GM12878 (cell line): ENCODE measurements at regions not wholly inside any gene's neighbourhood (a gene's known extent, or its start where the extent isn't known, plus 50 kb on each side); places are given as distances from the start of the nearest gene placed in this dataset.

Experiments
- ATAC-seq: fragments of 200-7000 bp; cut with Tn5 transposase; 3 replicates; pipeline ENCODE4 v1.9.1; 2020; ENCODE audit warnings: mild to moderate bottlenecking, moderate library complexity
- BruUV-seq: library from RNA; stranded (reverse); fragments of 400-500 nt; replicated peaks from 2 replicates; lab custom pipeline; 2021; lab: Mats Ljungman, UMichigan
- CTCF ChIA-PET: fragments of 300-600 bp; sonication (Branson Sonifier 250); formaldehyde crosslinking; extraction: SDS; loops from one replicate; lab custom pipeline; 2021; ENCODE audit warnings: inconsistent platforms; lab: Yijun Ruan, JAX
- POLR2A ChIA-PET: fragments of 350-600 bp; formaldehyde crosslinking; extraction: SDS; loops from one replicate; lab custom pipeline; 2021; ENCODE audit warnings: inconsistent platforms; lab: Charles Lee
- RAD21 ChIA-PET: fragments of 300-600 bp; sonication (Branson Sonifier 250); formaldehyde crosslinking; loops from one replicate; lab custom pipeline; 2023; ENCODE audit warnings: antibody characterized with exemption; ENCODE audit not compliant: unreplicated experiment; lab: Charles Lee
- SMC1A ChIA-PET: fragments of 300-600 bp; sonication (Branson Sonifier 250); formaldehyde crosslinking; loops from one replicate; lab custom pipeline; 2023; ENCODE audit not compliant: unreplicated experiment, uncharacterized antibody; lab: Charles Lee
- DNase-seq: peaks from one replicate; pipeline ENCODE4 v3.0.0-alpha.2; 2011; ENCODE audit warnings: low read depth, low spot score
- FAIRE-seq: peaks from 3 replicates; lab custom pipeline; 2011; peaks lifted over from hg19 to GRCh38; lab: Jason Lieb, UNC
- H2AFZ ChIP-seq: 2 replicates; pipeline ENCODE4 v1.6.0; 2011; ENCODE audit warnings: low read depth, low read length, control low read depth; ENCODE audit not compliant: control insufficient read depth
- H3K27ac ChIP-seq: 2 replicates; pipeline ENCODE4 v1.5.1; 2011; ENCODE audit warnings: control low read depth; ENCODE audit not compliant: control insufficient read depth, insufficient read depth
- H3K27me3 ChIP-seq, 2 experiments: replicated peaks in 1 of 2; 2 replicates each; pipeline versions ENCODE4 v1.6.0 to v1.6.1; 2011; ENCODE audit warnings: low read length in 1 of 2; ENCODE audit not compliant: control insufficient read depth in 2 of 2, insufficient read depth in 2 of 2
- H3K36me3 ChIP-seq, 2 experiments: 2 replicates each; pipeline ENCODE4 v1.5.1; 2011; ENCODE audit warnings: low read length in 1 of 2; ENCODE audit not compliant: control insufficient read depth in 2 of 2, insufficient read depth in 2 of 2
- H3K4me1 ChIP-seq: 2 replicates; pipeline ENCODE4 v1.6.1; 2011; ENCODE audit warnings: mild to moderate bottlenecking, low read length, moderate library complexity, mixed read lengths; ENCODE audit not compliant: control insufficient read depth, insufficient read depth
- H3K4me2 ChIP-seq: 2 replicates; pipeline ENCODE4 v1.6.0; 2011; ENCODE audit warnings: control low read depth; ENCODE audit not compliant: control insufficient read depth, insufficient read depth
- H3K4me3 ChIP-seq: fragments of 200-600 bp; sonication (generic); 2 replicates; pipeline ENCODE4 v1.5.1; 2016
- H3K79me2 ChIP-seq: 2 replicates; pipeline ENCODE4 v1.6.0; 2011; ENCODE audit warnings: low read length; ENCODE audit not compliant: control insufficient read depth, insufficient read depth
- H3K9ac ChIP-seq: 2 replicates; pipeline ENCODE4 v1.8.0; 2011; ENCODE audit warnings: low read length, control low read depth, mixed read lengths; ENCODE audit not compliant: control insufficient read depth, insufficient read depth
- H3K9me3 ChIP-seq: replicated peaks from 3 replicates; pipeline ENCODE4 v1.5.1; 2011; ENCODE audit warnings: mild to moderate bottlenecking, low read length; ENCODE audit not compliant: control insufficient read depth, insufficient read depth
- H4K20me1 ChIP-seq: 2 replicates; pipeline ENCODE4 v1.6.0; 2011; ENCODE audit not compliant: control insufficient read depth, insufficient read depth
- CEBPB ChIP-seq, 2 experiments: fragments of 150-350 bp in 1 of 2; IDR thresholded peaks; 2 replicates each; pipeline ENCODE4 v1.6.1; 2012 to 2014; ENCODE audit warnings: low read depth in 2 of 2, low read length in 2 of 2, borderline replicate concordance in 1 of 2, inconsistent platforms in 1 of 2
- CHD2 ChIP-seq: IDR thresholded peaks from 2 replicates; pipeline ENCODE4 v1.6.1; 2011; ENCODE audit warnings: low read depth, low read length, improper control_type of control experiment, borderline replicate concordance
- FOXK2 ChIP-seq: fragments of 450-650 bp; IDR thresholded peaks from 2 replicates; pipeline ENCODE4 v1.6.1; 2017; ENCODE audit warnings: mild to moderate bottlenecking, moderate library complexity
- GABPA ChIP-seq: IDR thresholded peaks from 2 replicates; pipeline ENCODE4 v1.6.1; 2014; ENCODE audit warnings: antibody characterized with exemption, low read depth, mild to moderate bottlenecking, inconsistent platforms
- HCFC1 ChIP-seq: fragments of 150-350 bp; IDR thresholded peaks from 2 replicates; pipeline ENCODE4 v1.6.1; 2014; ENCODE audit warnings: low read length
- IKZF1 ChIP-seq: fragments of 450-650 bp; conservative IDR thresholded peaks from 2 replicates; pipeline ENCODE4 v1.6.1; 2017; ENCODE audit warnings: antibody characterized with exemption, mild to moderate bottlenecking
- MTA3 ChIP-seq: IDR thresholded peaks from 2 replicates; pipeline ENCODE4 v1.6.1; 2012; ENCODE audit warnings: low read length, inconsistent platforms, borderline replicate concordance
- MYB ChIP-seq: fragments of 150-350 bp; IDR thresholded peaks from 2 replicates; pipeline ENCODE4 v1.6.1; 2014; ENCODE audit warnings: mild to moderate bottlenecking, low read depth, low read length, borderline replicate concordance
- POU2F2 ChIP-seq: IDR thresholded peaks from 3 replicates; pipeline ENCODE4 v1.6.1; 2011; ENCODE audit warnings: low read depth, mild to moderate bottlenecking, low read length, borderline replicate concordance
- RCOR1 ChIP-seq: conservative IDR thresholded peaks from 2 replicates; pipeline ENCODE4 v1.6.1; 2012; ENCODE audit warnings: low read depth, low read length, improper control_type of control experiment
- SMC3 ChIP-seq: IDR thresholded peaks from 2 replicates; pipeline ENCODE4 v1.6.1; 2011; ENCODE audit warnings: low read length, improper control_type of control experiment, borderline replicate concordance
- TARDBP ChIP-seq: IDR thresholded peaks from 2 replicates; pipeline ENCODE4 v1.6.1; 2016; ENCODE audit warnings: borderline replicate concordance
- ZBTB4 ChIP-seq: fragments of 450-650 bp; formaldehyde crosslinking; IDR thresholded peaks from 2 replicates; pipeline ENCODE4 v1.4.0; 2022; ENCODE audit warnings: mild to moderate bottlenecking, moderate library complexity
- ZZZ3 ChIP-seq: IDR thresholded peaks from 2 replicates; pipeline ENCODE4 v1.6.1; 2011; ENCODE audit warnings: low read depth; ENCODE audit not compliant: control insufficient read depth, insufficient read length
- WGBS: methylation state at CpG from one replicate; pipeline ENCODE4 v1.1.6; 2016; ENCODE audit warnings: low lambda C conversion rate; ENCODE audit not compliant: insufficient replicate concordance, insufficient coverage; ENCODE audit errors: missing lambda C conversion rate; 5-methylcytosine and 5-hydroxymethylcytosine counted together
- in situ Hi-C: fragments of 300-500 bp; cut with MboI; formaldehyde crosslinking; loops from 9 replicates; pipeline ENCODE4 v1.14.3; 2018; ENCODE audit warnings: mixed read lengths
- intact Hi-C: fragments of 100-400 bp; cut with micrococcal nuclease; formaldehyde crosslinking; loops from one replicate; pipeline ENCODE4 v1.14.2; 2022; ENCODE audit not compliant: unreplicated experiment
- TF ChIP-seq, protein P1 (sequence below): fragments of 450-650 bp; IDR thresholded peaks from 2 replicates; pipeline ENCODE4 v1.6.1; 2016; ENCODE audit warnings: mild to moderate bottlenecking

DNA sequence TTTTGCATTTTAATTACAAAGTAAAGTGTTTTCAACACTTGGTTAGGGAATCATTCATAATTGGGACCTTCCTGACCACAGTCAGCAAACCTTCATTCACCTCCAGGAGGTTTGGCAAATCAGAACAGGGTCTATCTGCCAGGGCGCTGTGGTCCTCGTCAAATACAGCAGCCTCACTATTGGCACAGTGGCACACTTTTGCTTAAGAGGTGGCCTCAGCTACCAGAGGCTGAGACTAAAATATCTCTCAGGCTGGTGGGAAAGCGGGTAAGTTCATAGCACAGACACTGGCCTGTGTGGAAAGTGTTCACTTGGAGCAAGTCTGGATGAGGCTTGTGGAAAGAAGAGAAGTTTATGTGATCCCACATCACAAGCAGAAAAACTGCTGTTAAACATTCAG, 268.6 kb upstream of the DAPK1 start:
- in situ Hi-C loops: no loop called here
- ChIA-PET CTCF (no interaction called here), SMC1A (no interaction called here), POLR2A (no interaction called here), RAD21 (no interaction called here)
- no peak overlapping the region for H3K9ac ChIP-seq
- TF ChIP-seq POU2F2 (no peak), HCFC1 (no peak), FOXK2 (no peak), TARDBP (no peak), ZBTB4 (CRISPR knock-in tag) (no peak)
- FAIRE-seq: no peak
- no peak overlapping the region for H2AFZ ChIP-seq
- H3K4me1 ChIP-seq: no peaks in the 10 kb centered on the region
- no peak overlapping the region for H3K27ac ChIP-seq
- ATAC-seq: no peak
- H3K36me3 ChIP-seq: no peaks in the 10 kb centered on the region
- H3K4me2 ChIP-seq: no peak overlapping the region
- no peaks in the 10 kb centered on the region for H4K20me1 ChIP-seq
- H3K9me3 ChIP-seq: no peaks in the 10 kb centered on the region
- no TSS peak for BruUV-seq
- DNase-seq: no peak
- H3K4me3 ChIP-seq: no peak overlapping the region
- intact Hi-C loops: no loop called here
- H3K79me2 ChIP-seq: no peaks in the 10 kb centered on the region
- no peaks in the 10 kb centered on the region; a peak in 2 of 4 replicates for H3K27me3 ChIP-seq
- 15% methylated on average over 3 of the region's 3 CpGs for WGBS

DNA sequence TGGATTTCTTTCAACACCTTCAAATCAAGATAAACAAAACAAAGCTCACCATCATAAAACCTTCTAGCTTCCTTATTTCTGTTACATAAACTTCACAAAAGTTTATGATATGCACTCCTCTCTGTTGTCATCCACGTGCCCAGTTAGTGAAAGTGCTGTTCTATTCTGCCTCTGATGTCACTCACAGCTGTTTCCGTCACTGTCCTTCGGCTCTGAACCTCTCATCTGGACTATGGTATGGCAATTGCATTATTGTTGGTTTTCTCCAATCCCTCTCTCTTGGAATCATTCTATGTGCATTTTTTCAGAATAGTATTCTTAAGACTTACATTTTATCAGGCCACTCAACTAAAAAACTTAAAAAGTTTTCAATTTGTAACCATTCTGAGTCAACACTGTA, 264.2 kb upstream of the DAPK1 start:
- CTCF ChIA-PET: no interaction called here
- H3K27ac ChIP-seq: no peak overlapping the region
- intact Hi-C loops: no loop called here
- RAD21 ChIA-PET: no interaction called here
- POLR2A ChIA-PET: no interaction called here
- H3K9ac ChIP-seq: no peak overlapping the region
- SMC1A ChIA-PET: no interaction called here
- no peaks in the 10 kb centered on the region for H3K4me1 ChIP-seq
- ATAC-seq: no peak
- no peak overlapping the region for H2AFZ ChIP-seq
- H3K27me3 ChIP-seq: no peaks in the 10 kb centered on the region; a peak in 2 of 4 replicates
- in situ Hi-C loops: no loop called here
- H4K20me1 ChIP-seq: no peaks in the 10 kb centered on the region
- 28% methylated on average over 3 of the region's 3 CpGs for WGBS
- no peak for FAIRE-seq
- BruUV-seq: no TSS peak
- no peak overlapping the region for H3K4me2 ChIP-seq
- no peak overlapping the region for H3K4me3 ChIP-seq
- DNase-seq: no peak
- H3K9me3 ChIP-seq: no peaks in the 10 kb centered on the region
- no peaks in the 10 kb centered on the region for H3K79me2 ChIP-seq
- H3K36me3 ChIP-seq: no peaks in the 10 kb centered on the region
- no peak for TF ChIP-seq GABPA
- TF ChIP-seq, protein P1, sequence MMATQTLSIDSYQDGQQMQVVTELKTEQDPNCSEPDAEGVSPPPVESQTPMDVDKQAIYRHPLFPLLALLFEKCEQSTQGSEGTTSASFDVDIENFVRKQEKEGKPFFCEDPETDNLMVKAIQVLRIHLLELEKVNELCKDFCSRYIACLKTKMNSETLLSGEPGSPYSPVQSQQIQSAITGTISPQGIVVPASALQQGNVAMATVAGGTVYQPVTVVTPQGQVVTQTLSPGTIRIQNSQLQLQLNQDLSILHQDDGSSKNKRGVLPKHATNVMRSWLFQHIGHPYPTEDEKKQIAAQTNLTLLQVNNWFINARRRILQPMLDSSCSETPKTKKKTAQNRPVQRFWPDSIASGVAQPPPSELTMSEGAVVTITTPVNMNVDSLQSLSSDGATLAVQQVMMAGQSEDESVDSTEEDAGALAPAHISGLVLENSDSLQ: no peak
- TF ChIP-seq CEBPB (IDR thresholded peaks at IDR 0.05; ENCODE audit: borderline replicate concordance in 1 of 2, low read depth in 2 of 2, low read length in 2 of 2): no peak
- TF ChIP-seq MYB: no peak
- no peak for TF ChIP-seq SMC3
- TF ChIP-seq IKZF1: no peak
- TF ChIP-seq CHD2: no peak
- no peak for TF ChIP-seq RCOR1
- TF ChIP-seq MTA3: no peak
- TF ChIP-seq ZZZ3: no peak
